Naive B cell (primary cell): ENCODE measurements at regions not wholly inside any gene's neighbourhood (a gene's known extent, or its start where the extent isn't known, plus 50 kb on each side); places are given as distances from the start of the nearest gene placed in this dataset.

Experiments
- ATAC-seq, 2 donors: fragments of 150-1000 bp; cut with Tn5 transposase; 2 replicates each; pipeline ENCODE4 v1.10.0; 2021; ENCODE audit warnings: low read depth in 2 of 2, mild to moderate bottlenecking in 2 of 2, moderate library complexity in 2 of 2
- DNase-seq: peaks from one replicate; pipeline ENCODE4 v3.0.0; 2022
- H3K27ac Mint-ChIP-seq, 6 donors: one replicate each; pipeline ENCODE4 v1.8.0; 2020 to 2022; ENCODE audit warnings: mild to moderate bottlenecking in 6 of 6, mixed read lengths in 6 of 6, moderate library complexity in 5 of 6, inconsistent platforms in 2 of 6
- H3K27me3 Mint-ChIP-seq, 3 donors: one replicate each; pipeline ENCODE4 v1.8.0; 2021 to 2022; ENCODE audit warnings: mixed read lengths in 3 of 3, mild to moderate bottlenecking in 1 of 3
- H3K36me3 Mint-ChIP-seq, 2 donors: one replicate each; pipeline ENCODE4 v1.8.0; 2020 to 2022; ENCODE audit warnings: mixed read lengths in 2 of 2, inconsistent platforms in 1 of 2, mild to moderate bottlenecking in 1 of 2
- H3K4me1 Mint-ChIP-seq, 3 donors: one replicate each; pipeline ENCODE4 v1.8.0; 2020 to 2022; ENCODE audit warnings: mixed read lengths in 3 of 3, inconsistent platforms in 1 of 3, mild to moderate bottlenecking in 1 of 3, moderate library complexity in 1 of 3
- H3K4me3 Mint-ChIP-seq, 8 donors: one replicate each; pipeline ENCODE4 v1.8.0; 2020 to 2022; ENCODE audit warnings: mild to moderate bottlenecking in 8 of 8, mixed read lengths in 8 of 8, moderate library complexity in 8 of 8, inconsistent platforms in 2 of 8
- H3K9me3 Mint-ChIP-seq, 7 donors: one replicate each; pipeline ENCODE4 v1.8.0; 2020 to 2022; ENCODE audit warnings: mixed read lengths in 7 of 7, mild to moderate bottlenecking in 5 of 7, inconsistent platforms in 2 of 7, moderate library complexity in 1 of 7

- H3K27ac Mint-ChIP-seq = no peak overlapping the region
- peaks cover 0 to 6% (median 0%) of the 10 kb centered on the region in 7 donors for H3K9me3 Mint-ChIP-seq
- H3K36me3 Mint-ChIP-seq = no peaks in the 10 kb centered on the region
- ATAC-seq = no peak
- DNase-seq = no peak
- H3K27me3 Mint-ChIP-seq = peaks cover 14 to 29% (median 27%) of the 10 kb centered on the region in 3 donors
- H3K4me1 Mint-ChIP-seq = no peaks in the 10 kb centered on the region
- no peak overlapping the region for H3K4me3 Mint-ChIP-seq
Measured at GRCh38 chr3:170741756-170742529, 128.1 kb downstream of the RPL22L1 start.

- Mint-ChIP-seq H3K36me3 (no peaks in the 10 kb centered on the region), H3K27me3 (peaks cover 6 to 22% (median 18%) of the 10 kb centered on the region in 3 donors), H3K27ac (no peak overlapping the region), H3K9me3 (peaks cover 0 to 3% (median 0%) of the 10 kb centered on the region in 7 donors), H3K4me1 (no peaks in the 10 kb centered on the region), H3K4me3 (no peak overlapping the region)
- no peak for ATAC-seq
- DNase-seq = no peak
Measured at GRCh38 chr3:170740726-170741591, 129.0 kb downstream of the RPL22L1 start.

- Mint-ChIP-seq H3K36me3 (no peaks in the 10 kb centered on the region), H3K27ac (no peak overlapping the region), H3K27me3 (peaks cover 7 to 20% (median 16%) of the 10 kb centered on the region in 3 donors), H3K4me1 (no peaks in the 10 kb centered on the region), H3K4me3 (no peak overlapping the region), H3K9me3 (peaks cover 0 to 3% (median 0%) of the 10 kb centered on the region in 7 donors)
- ATAC-seq (no peak), DNase-seq (no peak)
Measured at GRCh38 chr3:170740285-170740684, 129.7 kb downstream of the RPL22L1 start.

GRCh38 chr3:170739410-170739809 lies 130.6 kb downstream of the RPL22L1 start:
- no peaks in the 10 kb centered on the region for H3K4me1 Mint-ChIP-seq
- no peak for ATAC-seq
- no peaks in the 10 kb centered on the region for H3K36me3 Mint-ChIP-seq
- H3K27me3 Mint-ChIP-seq = peaks cover 15 to 29% (median 22%) of the 10 kb centered on the region in 3 donors
- peaks cover 0 to 3% (median 0%) of the 10 kb centered on the region in 7 donors for H3K9me3 Mint-ChIP-seq
- no peak overlapping the region for H3K27ac Mint-ChIP-seq
- DNase-seq = no peak
- no peak overlapping the region for H3K4me3 Mint-ChIP-seq

GRCh38 chr3:170738766-170739165 lies 131.2 kb downstream of the RPL22L1 start:
- DNase-seq = no peak
- peaks cover 20 to 31% (median 26%) of the 10 kb centered on the region in 3 donors for H3K27me3 Mint-ChIP-seq
- no peak overlapping the region for H3K4me3 Mint-ChIP-seq
- no peaks in the 10 kb centered on the region for H3K36me3 Mint-ChIP-seq
- H3K4me1 Mint-ChIP-seq = no peaks in the 10 kb centered on the region
- no peak for ATAC-seq
- H3K9me3 Mint-ChIP-seq = peaks cover 0 to 3% (median 0%) of the 10 kb centered on the region in 7 donors
- no peak overlapping the region for H3K27ac Mint-ChIP-seq

GRCh38 chr3:170737498-170738162 lies 132.4 kb downstream of the RPL22L1 start:
- peaks cover 20 to 31% (median 23%) of the 10 kb centered on the region in 3 donors for H3K27me3 Mint-ChIP-seq
- H3K9me3 Mint-ChIP-seq = peaks cover 0 to 3% (median 0%) of the 10 kb centered on the region in 7 donors
- H3K27ac Mint-ChIP-seq = no peak overlapping the region
- no peaks in the 10 kb centered on the region for H3K4me1 Mint-ChIP-seq
- DNase-seq = no peak
- H3K36me3 Mint-ChIP-seq = no peaks in the 10 kb centered on the region
- H3K4me3 Mint-ChIP-seq = no peak overlapping the region
- no peak for ATAC-seq

- H3K36me3 Mint-ChIP-seq = no peaks in the 10 kb centered on the region
- peaks cover 19 to 29% (median 23%) of the 10 kb centered on the region in 3 donors for H3K27me3 Mint-ChIP-seq
- ATAC-seq (no peak), DNase-seq (no peak)
- H3K27ac Mint-ChIP-seq = no peak overlapping the region
- H3K4me3 Mint-ChIP-seq = no peak overlapping the region
- no peaks in the 10 kb centered on the region for H3K4me1 Mint-ChIP-seq
- H3K9me3 Mint-ChIP-seq = peaks cover 0 to 3% (median 0%) of the 10 kb centered on the region in 7 donors
Measured at GRCh38 chr3:170735821-170736220, 134.2 kb downstream of the RPL22L1 start.

- DNase-seq = no peak
- no peaks in the 10 kb centered on the region for H3K4me1 Mint-ChIP-seq
- H3K4me3 Mint-ChIP-seq = no peak overlapping the region
- no peak for ATAC-seq
- peaks cover 13 to 22% (median 18%) of the 10 kb centered on the region in 3 donors for H3K27me3 Mint-ChIP-seq
- peaks cover 0 to 2% (median 0%) of the 10 kb centered on the region in 7 donors for H3K9me3 Mint-ChIP-seq
- no peaks in the 10 kb centered on the region for H3K36me3 Mint-ChIP-seq
- H3K27ac Mint-ChIP-seq = no peak overlapping the region
Measured at GRCh38 chr3:170734735-170735065, 135.3 kb downstream of the RPL22L1 start.

- H3K27ac Mint-ChIP-seq = peak overlapping the region in 1 of 6 donors; percentile 49
- peaks cover 13 to 17% (median 13%) of the 10 kb centered on the region in 3 donors for H3K27me3 Mint-ChIP-seq
- H3K4me3 Mint-ChIP-seq = no peak overlapping the region
- DNase-seq (no peak), ATAC-seq (no peak)
- peaks cover 0 to 2% (median 0%) of the 10 kb centered on the region in 7 donors for H3K9me3 Mint-ChIP-seq
- no peaks in the 10 kb centered on the region for H3K36me3 Mint-ChIP-seq
- no peaks in the 10 kb centered on the region for H3K4me1 Mint-ChIP-seq
Measured at GRCh38 chr3:170734043-170734734, 135.8 kb downstream of the RPL22L1 start.

- DNase-seq = no peak
- H3K4me1 Mint-ChIP-seq = no peaks in the 10 kb centered on the region
- H3K36me3 Mint-ChIP-seq = no peaks in the 10 kb centered on the region
- peaks cover 10 to 13% (median 13%) of the 10 kb centered on the region in 3 donors for H3K27me3 Mint-ChIP-seq
- no peak overlapping the region for H3K4me3 Mint-ChIP-seq
- no peak overlapping the region for H3K27ac Mint-ChIP-seq
- no peak for ATAC-seq
- peaks cover 0 to 2% (median 0%) of the 10 kb centered on the region in 7 donors for H3K9me3 Mint-ChIP-seq
Measured at GRCh38 chr3:170732660-170733245, 137.2 kb downstream of the RPL22L1 start.

GRCh38 chr3:170731281-170731680 lies 138.7 kb downstream of the RPL22L1 start:
- Mint-ChIP-seq H3K36me3 (no peaks in the 10 kb centered on the region), H3K27ac (no peak overlapping the region), H3K9me3 (no peaks in the 10 kb centered on the region), H3K4me1 (no peaks in the 10 kb centered on the region), H3K27me3 (peaks cover 10 to 13% (median 13%) of the 10 kb centered on the region in 3 donors), H3K4me3 (no peak overlapping the region)
- ATAC-seq (no peak), DNase-seq (no peak)

GRCh38 chr3:170730071-170730812 lies 139.8 kb downstream of the RPL22L1 start:
- Mint-ChIP-seq H3K9me3 (no peaks in the 10 kb centered on the region), H3K4me3 (no peak overlapping the region), H3K36me3 (no peaks in the 10 kb centered on the region), H3K27me3 (peaks cover 10 to 12% (median 10%) of the 10 kb centered on the region in 3 donors), H3K27ac (no peak overlapping the region), H3K4me1 (no peaks in the 10 kb centered on the region)
- ATAC-seq (no peak), DNase-seq (no peak)
